GM03348 (cell line): ENCODE measurements at regions not wholly inside any gene's neighbourhood (a gene's known extent, or its start where the extent isn't known, plus 50 kb on each side); places are given as distances from the start of the nearest gene placed in this dataset.

Experiments
- DNase-seq: peaks from one replicate; pipeline ENCODE4 v3.0.0; 2012; ENCODE audit warnings: low spot score

DNA sequence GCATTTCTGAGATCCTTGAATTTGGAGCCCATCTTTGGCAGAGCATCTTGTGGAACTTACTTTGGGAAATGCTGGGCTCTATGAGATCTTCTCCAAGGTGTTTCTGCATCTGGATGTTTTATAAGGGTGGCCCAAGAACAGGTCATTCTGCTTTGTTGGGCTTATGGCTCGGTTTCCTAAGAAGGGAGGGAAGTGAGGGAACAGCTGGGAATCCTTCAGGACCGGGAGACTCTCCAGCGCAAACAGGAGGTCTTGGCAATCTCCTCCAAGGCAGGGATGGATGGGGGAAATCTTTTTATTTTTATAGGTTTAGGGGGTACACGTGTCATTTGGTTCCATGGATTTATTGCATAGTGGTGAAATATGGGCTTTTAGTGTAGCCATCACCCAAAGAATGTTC is 54.7 kb downstream of the IRX3 start:
- no peak for DNase-seq

DNA sequence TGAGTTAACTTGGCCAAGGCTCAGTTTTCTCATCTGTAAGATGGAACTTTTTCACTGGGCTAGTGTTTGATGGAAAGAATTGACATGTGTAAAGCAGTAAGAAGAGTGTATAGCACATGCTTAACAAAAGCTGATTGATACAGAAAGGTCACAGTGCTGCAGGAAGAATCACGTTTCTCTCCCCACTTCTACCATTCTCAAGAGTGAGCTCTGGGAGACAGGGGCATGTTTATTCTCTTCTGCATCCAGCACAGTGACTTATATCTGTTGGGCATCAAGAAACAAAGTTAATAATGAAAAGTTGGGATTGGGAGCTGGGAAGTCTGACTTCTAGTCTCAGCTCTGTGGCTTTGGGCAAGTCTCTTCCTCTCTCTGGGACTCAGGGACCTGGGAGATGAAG is 55.3 kb downstream of the IRX3 start:
- no peak for DNase-seq

- no peak for DNase-seq
Observed at GRCh38 chr16:54228325-54228724, 58.3 kb downstream of the IRX3 start.

DNA sequence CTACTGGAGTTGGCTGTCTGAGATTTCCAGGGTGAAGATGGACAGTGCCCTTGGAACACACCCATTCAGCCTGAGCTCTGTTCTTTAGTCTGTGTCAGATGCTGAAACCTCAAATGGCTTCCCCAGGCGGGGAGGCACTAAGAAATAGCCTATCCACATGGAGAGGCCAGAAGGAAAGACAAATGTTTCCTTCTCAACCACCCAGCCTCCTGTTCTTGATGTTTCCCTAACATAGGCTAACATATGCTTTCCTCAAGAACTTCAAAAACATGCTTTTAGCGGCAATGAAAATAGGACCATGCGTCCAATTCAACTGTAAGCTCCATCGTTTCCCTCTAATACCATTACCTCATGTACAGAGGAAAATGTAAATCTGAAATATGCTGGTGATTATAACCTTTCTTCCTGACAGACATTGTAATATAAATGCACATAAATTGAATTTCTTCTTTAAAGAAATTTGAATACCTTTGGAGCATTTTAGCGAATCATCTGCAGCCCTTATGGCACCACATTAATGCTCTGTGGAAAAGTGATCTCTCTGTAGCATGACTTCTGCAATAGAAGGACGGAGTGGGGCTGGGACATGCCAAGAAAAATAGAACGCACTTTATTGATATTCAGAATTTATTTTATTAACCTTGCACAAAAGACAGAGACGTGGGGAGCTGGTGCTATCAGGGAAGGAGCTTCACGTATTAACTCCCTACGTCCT is 60.1 kb downstream of the IRX3 start:
- no peak for DNase-seq

DNA sequence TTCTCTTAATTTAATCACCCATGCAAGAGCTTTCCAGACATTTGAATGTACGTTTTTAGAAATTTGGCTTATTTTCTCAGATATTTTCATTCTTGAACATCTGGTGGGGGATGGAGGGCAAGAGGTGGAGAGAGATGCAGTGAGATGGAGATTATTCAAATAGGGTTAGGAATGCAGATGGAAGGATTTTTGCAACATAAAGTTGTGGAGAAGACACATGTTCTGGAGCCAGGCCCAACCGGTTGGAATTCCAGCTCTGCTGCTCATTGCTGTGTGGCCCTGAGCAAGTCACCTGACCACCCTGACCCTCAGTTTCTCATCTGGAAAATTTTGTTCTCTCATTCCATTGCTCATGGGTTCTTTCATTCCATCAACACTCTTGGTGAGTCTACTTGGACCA is 66.9 kb downstream of the IRX3 start:
- DNase-seq = no peak

DNA sequence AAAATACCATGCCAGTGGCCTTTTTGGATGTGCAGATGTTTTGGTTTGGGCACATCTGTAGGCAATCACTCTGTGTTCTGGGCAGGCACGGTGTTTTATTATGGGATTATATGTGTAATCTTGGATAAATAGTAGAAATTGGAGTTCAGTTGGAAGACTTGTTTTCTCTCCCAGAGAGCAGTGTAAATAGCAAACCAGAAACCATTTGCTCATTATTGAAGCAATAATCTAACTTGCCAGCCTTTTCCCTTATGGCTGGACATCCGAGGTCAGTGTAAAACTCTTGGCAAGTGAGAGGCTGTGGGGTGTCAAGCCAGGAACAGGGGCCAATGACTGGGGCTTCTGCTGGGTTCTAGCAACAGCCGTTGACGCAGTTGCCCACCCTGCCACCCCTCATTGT is 69.9 kb downstream of the IRX3 start:
- no peak for DNase-seq

GRCh38 chr16:54216268-54216667 is 70.3 kb downstream of the IRX3 start:
- no peak for DNase-seq

DNA sequence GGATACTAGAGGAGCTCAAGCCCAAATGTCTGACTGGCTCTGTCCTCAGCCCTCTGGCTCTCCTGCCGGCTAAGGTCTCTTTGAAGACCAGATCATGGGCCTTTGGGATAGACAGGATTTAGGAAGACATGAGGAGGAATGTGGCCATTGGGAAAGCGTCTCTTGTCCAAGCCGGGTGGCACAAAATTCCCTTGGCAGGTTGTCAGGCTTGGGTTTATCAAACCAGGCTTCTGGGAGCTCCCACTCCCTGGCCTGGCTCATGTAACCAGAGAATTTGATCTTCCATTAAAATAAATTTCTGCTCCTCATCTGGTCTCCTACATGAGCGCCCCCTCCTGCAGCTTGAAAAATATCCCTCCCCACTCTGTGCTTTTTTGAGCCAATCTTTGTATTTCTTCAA is 71.1 kb downstream of the IRX3 start:
- no peak for DNase-seq

DNA sequence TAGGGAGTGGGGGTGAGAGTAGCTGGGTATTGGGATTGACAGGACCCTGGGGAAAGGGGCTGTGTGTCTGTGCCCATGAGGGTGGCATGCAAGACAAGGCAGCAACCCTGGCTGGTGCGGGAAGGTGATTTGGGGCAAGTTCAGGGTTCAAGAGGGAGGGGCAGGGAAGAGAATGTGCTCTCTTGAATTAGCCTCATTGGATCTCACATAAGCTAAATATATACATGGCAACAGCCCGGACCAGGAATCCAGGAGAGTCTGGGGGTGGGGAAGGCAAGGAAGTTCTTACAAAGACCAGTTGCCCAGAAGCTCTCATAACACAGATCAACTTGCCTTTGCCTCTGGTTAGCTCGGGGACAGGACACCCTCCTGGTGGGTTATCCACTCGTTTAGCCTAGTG is 73.3 kb downstream of the IRX3 start:
- no peak for DNase-seq

- DNase-seq = no peak
Observed at GRCh38 chr16:54212893-54213292, 73.7 kb downstream of the IRX3 start.

DNA sequence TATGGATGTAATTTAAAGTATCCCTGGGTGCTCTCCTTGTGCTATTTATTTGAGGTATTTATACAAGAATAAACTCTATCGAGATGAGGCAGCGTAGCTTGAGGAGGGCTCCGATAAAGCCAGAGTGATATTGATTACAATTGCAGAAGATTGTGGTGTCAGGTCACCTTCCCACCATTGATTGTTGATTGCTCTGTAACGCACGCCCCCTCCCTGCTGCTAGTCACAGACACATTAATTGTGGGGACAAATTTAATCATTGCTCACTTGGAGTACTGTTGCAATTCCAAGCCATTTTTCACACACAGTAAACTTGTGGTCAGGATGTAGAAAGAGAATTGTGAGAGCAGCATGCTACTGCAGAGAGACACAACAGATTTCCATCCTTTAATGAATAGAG is 75.4 kb downstream of the IRX3 start:
- no peak for DNase-seq

DNA sequence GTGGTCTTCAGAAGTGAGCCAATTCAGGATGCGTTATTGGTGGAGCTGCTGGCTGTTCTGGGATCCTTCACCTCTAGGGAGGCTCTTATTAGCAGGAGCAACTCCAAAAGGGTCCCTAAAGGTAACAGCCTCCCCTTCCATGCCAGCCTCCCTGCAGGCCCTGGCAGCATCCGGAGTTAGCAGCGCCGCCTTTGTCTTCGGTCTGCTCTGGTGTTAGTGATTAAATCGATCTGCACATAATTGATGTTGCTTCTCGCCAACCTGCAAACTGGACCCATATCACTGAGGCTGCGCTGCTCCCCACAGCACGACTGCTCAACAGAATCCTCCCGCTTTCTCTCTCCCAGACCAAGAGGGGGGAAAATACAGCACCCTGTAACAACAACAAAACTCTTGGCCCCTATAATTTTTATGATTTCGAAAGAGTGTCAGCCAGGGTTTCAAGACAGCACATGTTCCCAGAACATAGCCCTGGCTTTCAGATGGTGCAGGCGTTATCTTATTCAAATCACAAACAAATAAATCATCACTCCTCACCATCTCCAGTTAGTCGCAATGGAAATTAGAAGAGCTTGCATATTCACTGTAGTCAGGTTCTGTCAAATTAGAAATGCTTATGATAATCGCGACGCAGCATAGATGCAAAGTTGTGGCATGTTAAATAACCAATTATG is 76.0 kb downstream of the IRX3 start:
- DNase-seq = no peak

GRCh38 chr16:54208237-54208636 is 78.3 kb downstream of the IRX3 start:
- peak; percentile 37 for DNase-seq

DNA sequence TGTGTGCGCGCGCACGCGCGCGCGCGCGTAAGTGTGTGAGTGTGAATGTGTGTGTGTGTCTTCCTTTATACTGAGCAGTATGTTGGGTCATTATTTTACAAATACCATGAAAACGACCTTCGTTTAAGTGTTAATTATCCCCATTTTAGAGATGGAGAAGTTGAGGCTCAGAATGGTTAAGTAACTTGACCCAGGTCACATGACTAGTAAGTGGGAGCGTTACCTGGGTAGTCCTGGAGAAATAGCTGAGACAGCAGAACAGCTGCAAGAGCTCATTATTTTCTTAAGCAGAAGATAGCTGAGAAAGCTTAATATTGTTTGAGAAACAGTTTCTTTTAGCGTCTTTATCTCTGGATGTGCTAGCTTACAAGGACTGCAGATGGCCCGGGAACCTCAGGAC is 78.8 kb downstream of the IRX3 start:
- no peak for DNase-seq

DNA sequence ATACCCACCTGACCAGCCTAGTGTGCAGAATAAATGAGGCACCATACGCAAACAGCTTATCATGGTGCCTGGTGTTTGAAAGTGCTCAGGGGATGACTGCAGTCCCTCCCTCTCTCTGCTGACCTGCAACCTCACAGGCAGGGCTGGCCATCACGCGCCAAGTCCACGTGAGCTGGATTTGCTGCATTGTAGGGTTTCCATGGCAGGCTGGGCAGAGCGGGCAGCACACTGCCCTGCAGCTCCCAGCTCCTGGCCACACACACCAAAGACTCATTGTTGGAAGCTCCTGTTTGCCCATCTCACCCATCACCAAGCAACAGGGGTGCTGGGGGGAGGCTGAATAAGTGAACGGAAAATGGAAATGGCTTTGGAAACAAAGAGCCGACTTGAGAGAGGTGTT is 81.8 kb downstream of the IRX3 start:
- DNase-seq = no peak

GRCh38 chr16:54203851-54204505 is 82.6 kb downstream of the IRX3 start:
- no peak for DNase-seq

DNA sequence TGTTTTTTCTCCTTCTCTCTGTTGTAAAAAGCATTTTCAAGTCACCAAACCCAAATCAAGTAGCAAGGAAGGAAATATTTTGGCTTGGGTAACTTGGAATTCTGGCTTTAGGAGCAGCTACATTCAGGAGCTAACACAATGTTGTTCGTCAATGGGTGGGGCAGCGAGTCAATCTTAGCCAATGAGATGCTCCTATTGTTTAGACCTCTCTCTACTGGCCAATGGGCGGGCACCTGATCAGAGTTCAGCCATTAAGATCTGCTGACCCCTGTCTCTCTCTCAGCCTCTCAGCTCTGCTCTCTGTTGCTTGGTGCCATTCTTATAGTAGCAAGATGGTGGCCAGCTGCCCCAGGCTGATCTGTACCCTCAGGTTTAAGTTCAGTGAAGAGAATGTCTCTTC is 83.2 kb downstream of the IRX3 start:
- DNase-seq = no peak
